B cell (primary cell): ENCODE measurements at regions not wholly inside any gene's neighbourhood (a gene's known extent, or its start where the extent isn't known, plus 50 kb on each side); places are given as distances from the start of the nearest gene placed in this dataset.

Source experiments
- ATAC-seq: fragments of 200-7000 bp; cut with Tn5 transposase; one replicate; pipeline ENCODE4 v1.10.0; 2021; ENCODE audit warnings: low read depth, mild to moderate bottlenecking, moderate number of reproducible peaks, moderate library complexity
- CTCF ChIA-PET: fragments of 350-600 bp; sonication (Branson Sonifier 250); formaldehyde crosslinking; loops from one replicate; lab custom pipeline; 2021; ENCODE audit warnings: antibody characterized with exemption, inconsistent platforms; lab: Charles Lee
- POLR2A ChIA-PET: fragments of 350-600 bp; sonication (Branson Sonifier 250); formaldehyde crosslinking; loops from one replicate; lab custom pipeline; 2021; ENCODE audit warnings: antibody characterized with exemption; lab: Charles Lee
- DNase-seq: peaks from one replicate; pipeline ENCODE4 v3.0.0; 2013
- H2AFZ ChIP-seq: 2 replicates; pipeline ENCODE4 v1.6.1; 2012; ENCODE audit warnings: mild to moderate bottlenecking, low read depth, low read length; ENCODE audit not compliant: insufficient read depth, poor library complexity, severe bottlenecking
- H3K27ac ChIP-seq, 2 donors: 1 replicate in 1 of 2; 2 replicates in 1 of 2; pipeline ENCODE4 v1.5.1; 2012 to 2013; ENCODE audit warnings: low read length in 2 of 2, mild to moderate bottlenecking in 2 of 2, moderate library complexity in 1 of 2
- H3K27me3 ChIP-seq, 4 experiments: fragments of 200-600 bp in 1 of 4; sonication (generic) in 1 of 4; replicated peaks in 1 of 4; 1 replicate in 2 of 4; 2 replicates in 2 of 4; pipeline versions ENCODE4 v1.6.1 to v1.7.0; 2013 to 2016; ENCODE audit warnings: low read length in 3 of 4, mild to moderate bottlenecking in 2 of 4, mixed read lengths in 1 of 4, moderate library complexity in 1 of 4; ENCODE audit not compliant: insufficient read depth in 4 of 4, control insufficient read depth in 3 of 4; ENCODE audit errors: control extremely low read depth in 1 of 4
- H3K36me3 ChIP-seq, 2 experiments: replicated peaks in 1 of 2; 1 replicate in 1 of 2; 2 replicates in 1 of 2; pipeline versions ENCODE4 v1.6.1 to v1.7.1; 2013; ENCODE audit warnings: low read length in 1 of 2; ENCODE audit not compliant: insufficient read depth in 2 of 2, control insufficient read depth in 1 of 2; ENCODE audit errors: control extremely low read depth in 1 of 2, extremely low read depth in 1 of 2
- H3K4me1 ChIP-seq, 2 donors: fragments of 200-600 bp in 1 of 2; sonication (generic) in 1 of 2; 1 replicate in 1 of 2; 2 replicates in 1 of 2; pipeline versions ENCODE4 v1.5.1 to v1.6.1; 2013 to 2017; ENCODE audit warnings: low read length in 2 of 2; ENCODE audit not compliant: control insufficient read depth in 2 of 2, insufficient read depth in 2 of 2
- H3K4me2 ChIP-seq: replicated peaks from 2 replicates; pipeline ENCODE3; 2012; ENCODE audit warnings: mild to moderate bottlenecking, low read depth, low read length; ENCODE audit not compliant: poor library complexity, severe bottlenecking
- H3K4me3 ChIP-seq, 5 experiments: fragments of 200-600 bp in 1 of 5; sonication (generic) in 1 of 5; 1 replicate in 3 of 5; 2 replicates in 2 of 5; pipeline versions ENCODE4 v1.5.1 to v1.7.0; 2011 to 2016; ENCODE audit warnings: low read length in 4 of 5, mild to moderate bottlenecking in 4 of 5, low read depth in 2 of 5, control low read depth in 1 of 5, moderate library complexity in 1 of 5; ENCODE audit not compliant: insufficient read depth in 1 of 5; ENCODE audit errors: control extremely low read depth in 1 of 5, extremely low read depth in 1 of 5
- H3K79me2 ChIP-seq: fragments of 200-600 bp; sonication (generic); one replicate; pipeline ENCODE4 v1.6.0; 2016; ENCODE audit warnings: low read length; ENCODE audit not compliant: control insufficient read depth, insufficient read depth
- H3K9ac ChIP-seq: fragments of 200-600 bp; sonication (generic); 2 replicates; pipeline ENCODE4 v1.6.1; 2017; ENCODE audit warnings: mild to moderate bottlenecking, low read length, moderate library complexity
- H3K9me3 ChIP-seq, 3 donors: one replicate each; pipeline versions ENCODE4 v1.6.1 to v1.7.1; 2013; ENCODE audit warnings: low read length in 2 of 3; ENCODE audit not compliant: control insufficient read depth in 2 of 3, insufficient read depth in 1 of 3; ENCODE audit errors: control extremely low read depth in 1 of 3
- H4K20me1 ChIP-seq: 2 replicates; pipeline ENCODE4 v1.6.0; 2012; ENCODE audit warnings: mild to moderate bottlenecking, low read length; ENCODE audit not compliant: insufficient read depth, control insufficient read depth, poor library complexity, severe bottlenecking
- H3K27ac Mint-ChIP-seq: one replicate; pipeline ENCODE4 v1.8.0; 2021; ENCODE audit warnings: mixed read lengths
- H3K27me3 Mint-ChIP-seq: one replicate; pipeline ENCODE4 v1.8.0; 2021; ENCODE audit warnings: mixed read lengths
- H3K4me1 Mint-ChIP-seq: one replicate; pipeline ENCODE4 v1.8.0; 2021; ENCODE audit warnings: mixed read lengths
- H3K4me3 Mint-ChIP-seq: one replicate; pipeline ENCODE4 v1.8.0; 2021; ENCODE audit warnings: mixed read lengths
- H3K9me3 Mint-ChIP-seq: one replicate; pipeline ENCODE4 v1.8.0; 2022; ENCODE audit warnings: mixed read lengths; ENCODE audit not compliant: insufficient read depth
- CTCF ChIP-seq: fragments of 200-600 bp; IDR thresholded peaks from one replicate; pipeline ENCODE4 v1.8.0; 2022; ENCODE audit warnings: antibody characterized with exemption, mild to moderate bottlenecking
- EZH2 ChIP-seq: IDR thresholded peaks from 2 replicates; pipeline ENCODE4 v1.6.1; 2012; ENCODE audit warnings: borderline replicate concordance, low read depth, mild to moderate bottlenecking, moderate library complexity, low read length; ENCODE audit not compliant: insufficient read depth, poor library complexity, severe bottlenecking
- WGBS: methylation state at CpG from one replicate; pipeline ENCODE4 v1.1.5; 2013; ENCODE audit warnings: missing lambda C conversion rate; ENCODE audit not compliant: insufficient coverage; 5-methylcytosine and 5-hydroxymethylcytosine counted together
- intact Hi-C: fragments of 100-400 bp; cut with micrococcal nuclease; formaldehyde crosslinking; loops from one replicate; pipeline ENCODE4 v1.10.0; 2022

- H3K27me3 Mint-ChIP-seq = peaks cover 13% of the 10 kb centered on the region
- POLR2A ChIA-PET = no interaction called here
- no peak for ATAC-seq
- TF ChIP-seq CTCF (no peak), EZH2 (no peak)
- no peaks in the 10 kb centered on the region for H3K4me1 Mint-ChIP-seq
- H3K4me1 ChIP-seq = no peaks in the 10 kb centered on the region
- H3K4me2 ChIP-seq = no peak overlapping the region
- peaks cover under 1% of the 10 kb centered on the region for H3K9me3 Mint-ChIP-seq
- H4K20me1 ChIP-seq = no peaks in the 10 kb centered on the region
- H3K4me3 Mint-ChIP-seq = no peak overlapping the region
- no peak overlapping the region for H2AFZ ChIP-seq
- peaks cover 0 to 9% (median 0%) of the 10 kb centered on the region in 3 donors for H3K9me3 ChIP-seq
- no peaks in the 10 kb centered on the region for H3K36me3 ChIP-seq
- intact Hi-C loops = no loop called here
- CTCF ChIA-PET = no interaction called here
- DNase-seq = no peak
- H3K9ac ChIP-seq = no peak overlapping the region
- H3K27ac Mint-ChIP-seq = no peak overlapping the region
- peaks cover 0 to 5% (median 1%) of the 10 kb centered on the region in 4 experiments for H3K27me3 ChIP-seq
- no peak overlapping the region for H3K4me3 ChIP-seq
- no peak overlapping the region for H3K27ac ChIP-seq
- no peaks in the 10 kb centered on the region for H3K79me2 ChIP-seq
- 81% methylated on average over 2 of the region's 4 CpGs for WGBS
Measured at GRCh38 chr5:108579236-108579635, 168.5 kb upstream of the FER start.

GRCh38 chr5:108578791-108579190, 168.9 kb upstream of the FER start:
- Histone ChIP-seq H3K79me2 (no peaks in the 10 kb centered on the region), H3K27ac (no peak overlapping the region), H3K36me3 (no peaks in the 10 kb centered on the region), H3K27me3 (peaks cover 0 to 5% (median 1%) of the 10 kb centered on the region in 4 experiments), H3K4me3 (no peak overlapping the region), H3K9ac (no peak overlapping the region), H4K20me1 (no peaks in the 10 kb centered on the region), H3K4me2 (no peak overlapping the region), H3K4me1 (no peaks in the 10 kb centered on the region), H3K9me3 (peaks cover 0 to 12% (median 0%) of the 10 kb centered on the region in 3 donors), H2AFZ (no peak overlapping the region)
- intact Hi-C loops = no loop called here
- ChIA-PET POLR2A (no interaction called here), CTCF (no interaction called here)
- TF ChIP-seq EZH2 = no peak
- TF ChIP-seq CTCF = no peak
- Mint-ChIP-seq H3K9me3 (peaks cover 2% of the 10 kb centered on the region), H3K4me1 (no peaks in the 10 kb centered on the region), H3K27me3 (peaks cover 13% of the 10 kb centered on the region), H3K27ac (no peak overlapping the region), H3K4me3 (no peak overlapping the region)
- ATAC-seq (no peak), DNase-seq (no peak)
- no CpG with 5 or more reads among the region's 1 CpG for WGBS
